ENCODE measurements at regions not wholly inside any gene's neighbourhood (a gene's known extent, or its start where the extent isn't known, plus 50 kb on each side); places are given as distances from the start of the nearest gene placed in this dataset.

- TF ChIP-seq CTCF (IDR thresholded peaks at IDR 0.05), result no peak
- no peak for TF ChIP-seq TCF7L2 (IDR thresholded peaks at IDR 0.05; ENCODE audit: low read depth, low read length)
- TF ChIP-seq SIN3A (IDR thresholded peaks at IDR 0.05; ENCODE audit: borderline replicate concordance, insufficient read depth, low read depth, low read length), result no peak
- TF ChIP-seq REST (IDR thresholded peaks at IDR 0.05; ENCODE audit: insufficient read depth in 1 of 2, low read depth in 2 of 2, low read length in 1 of 2), result no peak
- no peak for TF ChIP-seq POLR2AphosphoS5 (IDR thresholded peaks at IDR 0.05; ENCODE audit: low read depth, low read length)
These were observed 65.5 kb downstream of the BBS10 start for GRCh38 chr12:76282744-76283143.

Data from Panc1 (cell line).